HG03342 (cell line): ENCODE measurements at regions not wholly inside any gene's neighbourhood (a gene's known extent, or its start where the extent isn't known, plus 50 kb on each side); places are given as distances from the start of the nearest gene placed in this dataset.
"Not testable (repeated sequence)": the region's sequence is repeated elsewhere in the genome, so short reads cannot be mapped to it uniquely, and the experiment has no call there.

ENCODE experiments used
- ATAC-seq: cut with Tn5 transposase; IDR thresholded peaks from one replicate; pipeline ENCODE4 v1.9.1; 2021; ENCODE audit warnings: mild to moderate bottlenecking, moderate library complexity; ENCODE audit not compliant: unreplicated experiment

GRCh38 chrX:84611843-84612636 is 109.8 kb upstream of the HDX start:
- no peak for ATAC-seq

- no peak for ATAC-seq
Observed at GRCh38 chrX:84634201-84634782, 132.0 kb upstream of the HDX start.

GRCh38 chrX:84666086-84666485 is 163.8 kb upstream of the HDX start:
- ATAC-seq, result no peak

- ATAC-seq, result no peak
Observed at GRCh38 chrX:84690228-84690627, 188.0 kb upstream of the HDX start.

- no peak for ATAC-seq
Observed at GRCh38 chrX:84709987-84710386, 207.7 kb upstream of the HDX start.

- ATAC-seq, result no peak
Observed at GRCh38 chrX:84710611-84711010, 208.4 kb upstream of the HDX start.

GRCh38 chrX:84712621-84713020 is 210.4 kb upstream of the HDX start:
- no peak for ATAC-seq

GRCh38 chrX:84715315-84715714 is 213.1 kb upstream of the HDX start:
- ATAC-seq, result no peak

GRCh38 chrX:84717343-84717742 is 215.1 kb upstream of the HDX start:
- no peak for ATAC-seq

- ATAC-seq, result no peak
Observed at GRCh38 chrX:84721416-84721815, 219.2 kb upstream of the HDX start.

GRCh38 chrX:84724576-84724975 is 222.3 kb upstream of the HDX start:
- no peak for ATAC-seq

- no peak for ATAC-seq
Observed at GRCh38 chrX:84729408-84729807, 227.2 kb upstream of the HDX start.

GRCh38 chrX:84729809-84730208 is 227.6 kb upstream of the HDX start:
- peak; percentile 99 for ATAC-seq

- ATAC-seq, result no peak
Observed at GRCh38 chrX:84735025-84735424, 232.8 kb upstream of the HDX start.

- no peak for ATAC-seq
Observed at GRCh38 chrX:84737471-84737871, 235.2 kb upstream of the HDX start.

- ATAC-seq, result no peak
Observed at GRCh38 chrX:84747516-84747915, 245.3 kb upstream of the HDX start.

GRCh38 chrX:84748965-84749656 is 246.9 kb upstream of the HDX start:
- no peak for ATAC-seq

GRCh38 chrX:84760560-84760959 is 243.1 kb upstream of the APOOL start:
- ATAC-seq, result no peak

- no peak for ATAC-seq
Observed at GRCh38 chrX:84796321-84796720, 207.4 kb upstream of the APOOL start.

GRCh38 chrX:84830836-84831235 is 172.8 kb upstream of the APOOL start:
- ATAC-seq, result no peak

- not testable (repeated sequence) for ATAC-seq
Observed at GRCh38 chrX:84846541-84846940, 157.1 kb upstream of the APOOL start.

GRCh38 chrX:84851183-84851582 is 152.5 kb upstream of the APOOL start:
- ATAC-seq, result not testable (repeated sequence)
